Natural killer cell (primary cell): ENCODE measurements at regions not wholly inside any gene's neighbourhood (a gene's known extent, or its start where the extent isn't known, plus 50 kb on each side); places are given as distances from the start of the nearest gene placed in this dataset.

Experiments used
- ATAC-seq, 3 donors: fragments of 150-1000 bp in 2 of 3; fragments of 200-7000 bp in 1 of 3; cut with Tn5 transposase; 1 replicate in 1 of 3; 2 replicates in 2 of 3; pipeline ENCODE4 v1.10.0; 2021; ENCODE audit warnings: mild to moderate bottlenecking in 2 of 3, moderate library complexity in 2 of 3
- DNase-seq, 2 donors: peaks; one replicate each; pipeline versions ENCODE4 v3.0.0 to v3.0.0-alpha.2; 2013 to 2021; ENCODE audit warnings: mixed read lengths in 1 of 2
- H3K27ac ChIP-seq: one replicate; pipeline ENCODE4 v1.5.1; 2013; ENCODE audit warnings: mild to moderate bottlenecking, low read length
- H3K27me3 ChIP-seq: one replicate; pipeline ENCODE4 v1.6.1; 2013; ENCODE audit warnings: low read length; ENCODE audit not compliant: control insufficient read depth, insufficient read depth
- H3K36me3 ChIP-seq: one replicate; pipeline ENCODE4 v1.6.1; 2013; ENCODE audit warnings: low read length; ENCODE audit not compliant: control insufficient read depth, insufficient read depth
- H3K4me1 ChIP-seq: one replicate; pipeline ENCODE4 v1.6.1; 2013; ENCODE audit warnings: low read length; ENCODE audit not compliant: control insufficient read depth, insufficient read depth
- H3K4me3 ChIP-seq: one replicate; pipeline ENCODE4 v1.5.1; 2013; ENCODE audit warnings: low read length
- H3K9me3 ChIP-seq: one replicate; pipeline ENCODE4 v1.6.1; 2013; ENCODE audit warnings: low read length; ENCODE audit not compliant: control insufficient read depth, insufficient read depth
- H3K27ac Mint-ChIP-seq, 2 donors: one replicate each; pipeline ENCODE4 v1.8.0; 2022; ENCODE audit warnings: mild to moderate bottlenecking in 2 of 2, mixed read lengths in 2 of 2, moderate library complexity in 1 of 2
- H3K27me3 Mint-ChIP-seq, 2 donors: one replicate each; pipeline ENCODE4 v1.8.0; 2022; ENCODE audit warnings: low read depth in 2 of 2, mixed read lengths in 2 of 2
- H3K36me3 Mint-ChIP-seq: one replicate; pipeline ENCODE4 v1.8.0; 2022; ENCODE audit warnings: mixed read lengths
- H3K4me1 Mint-ChIP-seq, 2 donors: one replicate each; pipeline ENCODE4 v1.8.0; 2022; ENCODE audit warnings: mixed read lengths in 2 of 2
- H3K4me3 Mint-ChIP-seq: one replicate; pipeline ENCODE4 v1.8.0; 2022; ENCODE audit warnings: mild to moderate bottlenecking, moderate library complexity, mixed read lengths
- H3K9me3 Mint-ChIP-seq, 2 donors: one replicate each; pipeline ENCODE4 v1.8.0; 2022; ENCODE audit warnings: mixed read lengths in 2 of 2
- WGBS: methylation state at CpG from one replicate; pipeline ENCODE4 v1.1.7; 2013; ENCODE audit warnings: missing lambda C conversion rate; ENCODE audit not compliant: insufficient coverage; 5-methylcytosine and 5-hydroxymethylcytosine counted together
- intact Hi-C: fragments of 100-400 bp; cut with micrococcal nuclease; formaldehyde crosslinking; loops from one replicate; pipeline ENCODE4 v1.14.2; 2022
- TF ChIP-seq, protein P1 (sequence below): fragments of 200-600 bp; IDR thresholded peaks from one replicate; pipeline ENCODE4 v1.8.0; 2022; ENCODE audit warnings: antibody characterized with exemption

DNA sequence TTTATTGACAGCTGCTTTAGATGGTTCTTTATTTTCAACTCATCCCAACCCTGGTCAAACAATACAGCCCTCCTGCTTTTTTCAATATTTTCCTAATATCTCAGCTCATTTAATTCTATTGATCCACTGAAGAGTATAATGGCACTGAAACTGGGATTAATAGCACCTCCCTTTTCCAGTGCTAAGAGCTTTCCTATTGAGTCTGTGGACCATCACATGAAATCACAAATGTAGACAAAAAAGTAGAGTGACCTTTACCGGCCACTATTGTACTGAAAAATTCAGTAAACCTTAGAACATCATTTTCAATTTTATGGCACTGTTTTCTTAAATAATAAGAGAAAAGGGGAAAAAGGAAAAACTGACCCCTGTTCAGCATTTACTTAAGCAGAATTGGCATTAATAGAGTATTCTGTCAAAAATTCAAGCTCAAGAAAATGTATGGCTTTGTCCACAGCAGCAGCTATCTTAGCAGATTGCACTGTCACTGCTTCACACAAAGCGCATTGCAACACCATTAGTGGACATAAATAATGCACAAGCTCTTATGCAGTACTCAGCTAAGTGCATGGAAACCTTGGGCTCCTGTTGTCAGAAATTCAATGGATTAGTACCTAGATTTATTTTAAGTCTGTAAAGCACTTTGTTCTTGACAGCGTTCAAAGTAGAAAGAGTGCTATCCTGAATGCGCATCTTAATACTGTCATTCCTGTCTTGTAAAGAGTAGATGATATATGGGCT is 851.0 kb upstream of the KLHL1 start:
- WGBS = 100% methylated on average over 3 of the region's 4 CpGs
- Histone ChIP-seq H3K4me1 (no peaks in the 10 kb centered on the region), H3K9me3 (no peaks in the 10 kb centered on the region), H3K36me3 (no peaks in the 10 kb centered on the region), H3K27me3 (no peaks in the 10 kb centered on the region), H3K27ac (no peak overlapping the region), H3K4me3 (no peak overlapping the region)
- H3K9me3 Mint-ChIP-seq = no peaks in the 10 kb centered on the region
- H3K4me3 Mint-ChIP-seq = no peak overlapping the region
- ATAC-seq (no peak), DNase-seq (no peak)
- intact Hi-C loops = no loop called here
- no peaks in the 10 kb centered on the region for H3K4me1 Mint-ChIP-seq
- no peaks in the 10 kb centered on the region for H3K27me3 Mint-ChIP-seq
- no peak overlapping the region for H3K27ac Mint-ChIP-seq
- TF ChIP-seq, protein P1, sequence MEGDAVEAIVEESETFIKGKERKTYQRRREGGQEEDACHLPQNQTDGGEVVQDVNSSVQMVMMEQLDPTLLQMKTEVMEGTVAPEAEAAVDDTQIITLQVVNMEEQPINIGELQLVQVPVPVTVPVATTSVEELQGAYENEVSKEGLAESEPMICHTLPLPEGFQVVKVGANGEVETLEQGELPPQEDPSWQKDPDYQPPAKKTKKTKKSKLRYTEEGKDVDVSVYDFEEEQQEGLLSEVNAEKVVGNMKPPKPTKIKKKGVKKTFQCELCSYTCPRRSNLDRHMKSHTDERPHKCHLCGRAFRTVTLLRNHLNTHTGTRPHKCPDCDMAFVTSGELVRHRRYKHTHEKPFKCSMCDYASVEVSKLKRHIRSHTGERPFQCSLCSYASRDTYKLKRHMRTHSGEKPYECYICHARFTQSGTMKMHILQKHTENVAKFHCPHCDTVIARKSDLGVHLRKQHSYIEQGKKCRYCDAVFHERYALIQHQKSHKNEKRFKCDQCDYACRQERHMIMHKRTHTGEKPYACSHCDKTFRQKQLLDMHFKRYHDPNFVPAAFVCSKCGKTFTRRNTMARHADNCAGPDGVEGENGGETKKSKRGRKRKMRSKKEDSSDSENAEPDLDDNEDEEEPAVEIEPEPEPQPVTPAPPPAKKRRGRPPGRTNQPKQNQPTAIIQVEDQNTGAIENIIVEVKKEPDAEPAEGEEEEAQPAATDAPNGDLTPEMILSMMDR = no peak
- H3K36me3 Mint-ChIP-seq = no peaks in the 10 kb centered on the region

DNA sequence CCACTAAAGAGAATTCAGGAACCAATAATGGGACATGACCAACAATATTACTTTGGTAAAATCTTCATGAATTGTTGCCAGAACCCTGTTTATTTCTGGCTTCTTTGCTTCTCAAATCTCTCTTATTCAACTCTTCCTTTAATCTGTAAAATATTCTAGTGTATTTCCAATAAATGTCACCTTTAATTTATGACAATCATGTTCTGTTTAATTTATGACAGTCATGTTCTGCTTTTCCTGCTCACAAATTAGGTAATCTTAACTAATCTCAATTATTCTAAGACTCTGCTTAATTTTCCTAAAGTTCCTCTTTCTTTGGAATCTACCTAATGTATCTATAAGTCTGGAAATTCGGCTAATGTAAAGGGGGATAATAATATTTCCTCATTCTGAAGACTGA is 847.6 kb upstream of the KLHL1 start:
- no peak overlapping the region for H3K4me3 Mint-ChIP-seq
- WGBS = no CpG with 5 or more reads among the region's 1 CpG
- TF ChIP-seq, protein P1 = no peak
- intact Hi-C loops = no loop called here
- H3K27ac ChIP-seq = no peak overlapping the region
- no peaks in the 10 kb centered on the region for H3K27me3 ChIP-seq
- no peaks in the 10 kb centered on the region for H3K9me3 ChIP-seq
- no peak overlapping the region for H3K27ac Mint-ChIP-seq
- no peak overlapping the region for H3K4me3 ChIP-seq
- DNase-seq = no peak
- H3K4me1 Mint-ChIP-seq = no peaks in the 10 kb centered on the region
- ATAC-seq = no peak
- H3K27me3 Mint-ChIP-seq = no peaks in the 10 kb centered on the region
- H3K4me1 ChIP-seq = no peaks in the 10 kb centered on the region
- no peaks in the 10 kb centered on the region for H3K36me3 ChIP-seq
- no peaks in the 10 kb centered on the region for H3K36me3 Mint-ChIP-seq
- peaks cover 0 to 3% of the 10 kb centered on the region in 2 donors for H3K9me3 Mint-ChIP-seq

DNA sequence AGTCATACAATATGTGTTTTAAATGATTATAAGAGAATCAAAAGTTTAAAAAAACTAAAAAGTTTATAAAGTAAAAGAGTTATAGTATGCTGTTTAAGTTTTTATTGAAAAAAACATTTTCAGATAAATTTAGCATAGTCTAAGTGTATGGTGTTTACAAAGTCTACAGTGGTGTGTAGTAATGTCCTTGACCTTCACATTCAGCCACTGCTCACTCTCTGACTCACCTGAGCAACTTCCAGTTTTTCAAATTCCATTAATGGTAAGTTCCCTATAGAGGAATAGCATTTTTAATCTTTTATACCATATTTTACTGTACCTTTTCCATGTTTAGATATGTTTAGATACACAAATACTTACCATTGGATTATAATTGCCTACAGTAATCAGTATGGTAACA is 842.4 kb upstream of the KLHL1 start:
- no peak overlapping the region for H3K27ac Mint-ChIP-seq
- TF ChIP-seq, protein P1 = no peak
- no peak overlapping the region for H3K4me3 ChIP-seq
- H3K9me3 ChIP-seq = no peaks in the 10 kb centered on the region
- H3K36me3 ChIP-seq = no peaks in the 10 kb centered on the region
- DNase-seq = no peak
- no peak overlapping the region for H3K4me3 Mint-ChIP-seq
- no peaks in the 10 kb centered on the region for H3K36me3 Mint-ChIP-seq
- no peaks in the 10 kb centered on the region for H3K27me3 Mint-ChIP-seq
- no peaks in the 10 kb centered on the region for H3K4me1 ChIP-seq
- H3K9me3 Mint-ChIP-seq = peaks cover 0 to 3% of the 10 kb centered on the region in 2 donors
- intact Hi-C loops = no loop called here
- no peak for ATAC-seq
- no peaks in the 10 kb centered on the region for H3K27me3 ChIP-seq
- H3K4me1 Mint-ChIP-seq = no peaks in the 10 kb centered on the region
- H3K27ac ChIP-seq = no peak overlapping the region

DNA sequence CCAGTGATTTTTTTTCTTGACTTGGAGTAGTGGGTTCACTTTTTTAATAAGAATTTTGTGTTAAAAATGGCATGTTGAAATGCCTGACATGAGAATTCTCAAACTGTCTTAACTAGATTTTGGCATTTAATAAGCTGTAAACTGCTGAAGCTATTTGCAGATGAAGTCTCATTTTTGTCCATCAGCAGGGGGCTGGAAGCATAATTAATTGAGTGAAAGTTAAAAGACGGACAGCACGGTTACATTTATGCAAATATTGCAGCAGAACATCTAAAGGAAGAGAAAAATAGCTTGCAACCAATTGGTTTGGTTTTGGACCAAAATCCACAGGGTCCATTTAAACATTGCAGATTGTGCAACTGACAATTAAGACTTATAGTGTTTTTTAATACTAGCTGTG is 837.3 kb upstream of the KLHL1 start:
- ATAC-seq (no peak), DNase-seq (no peak)
- no peaks in the 10 kb centered on the region for H3K27me3 Mint-ChIP-seq
- Histone ChIP-seq H3K36me3 (no peaks in the 10 kb centered on the region), H3K9me3 (no peaks in the 10 kb centered on the region), H3K4me3 (no peak overlapping the region), H3K27ac (no peak overlapping the region), H3K4me1 (no peaks in the 10 kb centered on the region), H3K27me3 (no peaks in the 10 kb centered on the region)
- TF ChIP-seq, protein P1 = no peak
- intact Hi-C loops = no loop called here
- H3K4me3 Mint-ChIP-seq = no peak overlapping the region
- no peaks in the 10 kb centered on the region for H3K4me1 Mint-ChIP-seq
- H3K36me3 Mint-ChIP-seq = no peaks in the 10 kb centered on the region
- 93% methylated on average over 2 of the region's 2 CpGs for WGBS
- H3K9me3 Mint-ChIP-seq = peaks cover 7 to 8% of the 10 kb centered on the region in 2 donors
- H3K27ac Mint-ChIP-seq = no peak overlapping the region
